HFFc6 (cell line): ENCODE measurements at regions not wholly inside any gene's neighbourhood (a gene's known extent, or its start where the extent isn't known, plus 50 kb on each side); places are given as distances from the start of the nearest gene placed in this dataset.
A peak's percentile ranks its signal among the peaks of the same experiment; 100 is the strongest.

ENCODE experiments used
- DNase-seq: peaks from one replicate; pipeline ENCODE4 v3.0.0-alpha.2; 2018
- H3K27ac Mint-ChIP-seq: 2 replicates; pipeline ENCODE4 v1.8.0; 2020; ENCODE audit warnings: mild to moderate bottlenecking, mixed read lengths
- H3K27me3 Mint-ChIP-seq: 2 replicates; pipeline ENCODE4 v1.8.0; 2021; ENCODE audit warnings: mild to moderate bottlenecking, moderate library complexity, mixed read lengths; ENCODE audit not compliant: insufficient read depth
- H3K36me3 Mint-ChIP-seq: 2 replicates; pipeline ENCODE4 v1.8.0; 2021; ENCODE audit warnings: low read depth, mixed read lengths
- H3K4me1 Mint-ChIP-seq: 2 replicates; pipeline ENCODE4 v1.8.0; 2020; ENCODE audit warnings: low read depth, mixed read lengths
- H3K4me3 Mint-ChIP-seq: 2 replicates; pipeline ENCODE4 v1.8.0; 2020; ENCODE audit warnings: mild to moderate bottlenecking, moderate library complexity, mixed read lengths
- H3K9me3 Mint-ChIP-seq: 2 replicates; pipeline ENCODE4 v1.8.0; 2020; ENCODE audit warnings: mild to moderate bottlenecking, mixed read lengths
- TF ChIP-seq, protein P1 (sequence below): fragments of 200-600 bp; sonication (generic); IDR thresholded peaks from 2 replicates; pipeline ENCODE4 v1.5.0; 2021; ENCODE audit warnings: antibody characterized with exemption, mild to moderate bottlenecking

GRCh38 chr1:239931341-239931740 lies 160.3 kb upstream of the FMN2 start:
- H3K4me3 Mint-ChIP-seq = no peak overlapping the region
- no peaks in the 10 kb centered on the region for H3K36me3 Mint-ChIP-seq
- no peak for DNase-seq
- no peak overlapping the region for H3K27ac Mint-ChIP-seq
- TF ChIP-seq, protein P1, sequence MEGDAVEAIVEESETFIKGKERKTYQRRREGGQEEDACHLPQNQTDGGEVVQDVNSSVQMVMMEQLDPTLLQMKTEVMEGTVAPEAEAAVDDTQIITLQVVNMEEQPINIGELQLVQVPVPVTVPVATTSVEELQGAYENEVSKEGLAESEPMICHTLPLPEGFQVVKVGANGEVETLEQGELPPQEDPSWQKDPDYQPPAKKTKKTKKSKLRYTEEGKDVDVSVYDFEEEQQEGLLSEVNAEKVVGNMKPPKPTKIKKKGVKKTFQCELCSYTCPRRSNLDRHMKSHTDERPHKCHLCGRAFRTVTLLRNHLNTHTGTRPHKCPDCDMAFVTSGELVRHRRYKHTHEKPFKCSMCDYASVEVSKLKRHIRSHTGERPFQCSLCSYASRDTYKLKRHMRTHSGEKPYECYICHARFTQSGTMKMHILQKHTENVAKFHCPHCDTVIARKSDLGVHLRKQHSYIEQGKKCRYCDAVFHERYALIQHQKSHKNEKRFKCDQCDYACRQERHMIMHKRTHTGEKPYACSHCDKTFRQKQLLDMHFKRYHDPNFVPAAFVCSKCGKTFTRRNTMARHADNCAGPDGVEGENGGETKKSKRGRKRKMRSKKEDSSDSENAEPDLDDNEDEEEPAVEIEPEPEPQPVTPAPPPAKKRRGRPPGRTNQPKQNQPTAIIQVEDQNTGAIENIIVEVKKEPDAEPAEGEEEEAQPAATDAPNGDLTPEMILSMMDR = no peak
- H3K27me3 Mint-ChIP-seq = peaks cover 7% of the 10 kb centered on the region
- no peaks in the 10 kb centered on the region for H3K9me3 Mint-ChIP-seq
- peaks cover 20% of the 10 kb centered on the region for H3K4me1 Mint-ChIP-seq

GRCh38 chr1:239939602-239940001 lies 152.1 kb upstream of the FMN2 start:
- Mint-ChIP-seq H3K27ac (peak overlapping the region; percentile 79), H3K4me3 (peak overlapping the region; percentile 65; the same call in 1 of the 2 replicates), H3K36me3 (peaks cover 20% of the 10 kb centered on the region), H3K4me1 (peaks cover 29% of the 10 kb centered on the region), H3K9me3 (peaks cover 12% of the 10 kb centered on the region), H3K27me3 (peaks cover 5% of the 10 kb centered on the region)
- TF ChIP-seq, protein P1 = no peak
- no peak for DNase-seq

DNA sequence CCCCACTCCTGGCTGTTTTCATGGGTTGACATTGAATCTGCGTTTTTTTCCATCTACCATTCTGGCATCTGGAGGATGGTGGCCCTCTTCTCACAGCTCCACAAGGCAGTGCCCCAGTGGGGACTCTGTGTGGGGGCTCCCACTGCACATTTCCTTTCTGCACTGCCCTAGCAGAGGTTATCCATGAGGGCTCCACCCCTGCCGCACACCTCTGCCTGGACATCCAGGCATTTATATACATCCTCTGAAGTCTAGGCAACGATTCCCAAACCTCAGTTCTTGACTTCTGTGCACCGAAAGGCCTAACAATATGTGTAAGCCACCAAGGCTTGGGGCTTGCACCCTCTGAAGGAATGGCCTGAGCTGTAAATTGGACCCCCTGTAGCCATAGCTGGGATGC lies 147.9 kb upstream of the FMN2 start:
- TF ChIP-seq, protein P1 = no peak
- Mint-ChIP-seq H3K4me3 (no peak overlapping the region), H3K27me3 (peaks cover 9% of the 10 kb centered on the region), H3K4me1 (peaks cover 27% of the 10 kb centered on the region), H3K36me3 (peaks cover 20% of the 10 kb centered on the region), H3K9me3 (peaks cover 12% of the 10 kb centered on the region), H3K27ac (no peak overlapping the region)
- no peak for DNase-seq

DNA sequence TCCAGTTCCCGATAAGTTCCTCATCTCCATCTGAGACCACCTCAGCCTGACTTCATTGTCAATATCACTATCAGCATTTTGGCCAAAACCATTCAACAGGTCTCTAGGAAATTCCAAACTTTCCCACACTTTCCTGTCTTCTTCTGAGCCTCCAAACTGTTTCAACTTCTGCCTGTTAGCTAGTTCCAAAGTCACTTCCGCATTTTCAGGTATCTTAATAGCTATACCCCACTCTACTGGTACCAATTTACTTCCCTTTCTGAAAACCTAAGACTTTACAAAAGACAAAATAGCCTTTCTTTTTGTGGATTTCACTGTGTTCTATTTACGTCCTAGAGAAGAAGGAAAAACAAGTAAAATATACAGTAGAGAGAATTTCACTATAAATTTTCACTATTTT lies 147.0 kb upstream of the FMN2 start:
- no peak overlapping the region for H3K4me3 Mint-ChIP-seq
- no peak for DNase-seq
- peaks cover 20% of the 10 kb centered on the region for H3K36me3 Mint-ChIP-seq
- H3K27me3 Mint-ChIP-seq = peaks cover 9% of the 10 kb centered on the region
- TF ChIP-seq, protein P1 = no peak
- H3K9me3 Mint-ChIP-seq = peaks cover 12% of the 10 kb centered on the region
- no peak overlapping the region for H3K27ac Mint-ChIP-seq
- peaks cover 18% of the 10 kb centered on the region for H3K4me1 Mint-ChIP-seq

DNA sequence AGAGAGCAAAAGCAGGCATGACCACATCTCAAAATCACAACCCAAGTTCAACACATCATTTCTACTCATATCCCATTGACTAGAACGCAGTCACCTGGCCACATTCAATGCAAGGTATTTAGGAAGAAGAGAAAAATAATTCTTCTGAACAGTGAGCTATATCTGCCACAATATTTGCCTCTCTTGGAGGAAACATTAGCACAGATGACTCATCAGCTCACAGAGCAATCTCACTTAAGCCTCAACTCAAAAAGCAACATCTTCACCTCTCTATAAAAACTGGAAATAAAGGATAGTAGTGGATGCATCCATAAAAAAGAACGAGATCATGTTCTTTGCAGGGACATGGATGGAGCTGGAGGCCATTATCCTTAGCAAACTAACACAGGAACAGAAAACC lies 143.9 kb upstream of the FMN2 start:
- H3K27me3 Mint-ChIP-seq = peaks cover 11% of the 10 kb centered on the region
- H3K27ac Mint-ChIP-seq = no peak overlapping the region
- H3K4me3 Mint-ChIP-seq = no peak overlapping the region
- TF ChIP-seq, protein P1 = no peak
- H3K36me3 Mint-ChIP-seq = peaks cover 11% of the 10 kb centered on the region; the same call in 1 of the 2 replicates
- peaks cover 14% of the 10 kb centered on the region for H3K4me1 Mint-ChIP-seq
- no peak for DNase-seq
- peaks cover 10% of the 10 kb centered on the region for H3K9me3 Mint-ChIP-seq

DNA sequence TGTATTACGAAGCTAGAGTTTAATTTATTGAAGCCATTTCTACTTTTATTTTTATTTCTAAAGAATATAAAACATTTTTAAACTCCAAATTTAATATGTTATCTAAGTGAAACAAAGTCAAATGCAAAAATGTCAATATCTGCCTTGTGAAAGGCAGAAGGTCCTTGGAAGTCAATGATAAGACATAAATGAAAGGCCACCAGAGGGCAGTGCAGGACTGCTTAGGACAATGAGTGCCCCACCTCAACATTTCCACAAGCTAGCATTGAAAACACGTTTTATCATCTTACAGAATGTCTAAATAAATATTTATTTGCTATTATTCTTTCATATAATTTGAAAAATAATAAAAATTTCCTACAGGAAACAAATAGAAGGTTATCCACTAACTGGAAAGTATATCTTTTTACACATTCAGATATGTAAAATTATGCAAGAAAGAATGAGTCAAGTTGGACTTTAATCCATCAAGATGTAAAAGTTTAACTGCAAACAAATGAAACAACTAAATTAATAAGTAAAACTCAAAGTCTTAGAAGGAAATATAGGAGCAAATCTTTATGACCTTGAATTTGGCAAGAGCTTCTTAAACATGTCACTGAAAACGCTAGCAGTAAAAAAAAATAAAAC lies 140.1 kb upstream of the FMN2 start:
- H3K27me3 Mint-ChIP-seq = peaks cover 18% of the 10 kb centered on the region

More for the DNA sequence above, 140.1 kb upstream of the FMN2 start:
- TF ChIP-seq, protein P1 = peak; percentile 93
- Mint-ChIP-seq H3K27ac (no peak overlapping the region), H3K36me3 (no peaks in the 10 kb centered on the region), H3K9me3 (no peaks in the 10 kb centered on the region), H3K4me3 (no peak overlapping the region), H3K4me1 (peaks cover 21% of the 10 kb centered on the region)
- peak; percentile 61 for DNase-seq
